DOHH2 (cell line): ENCODE measurements at regions not wholly inside any gene's neighbourhood (a gene's known extent, or its start where the extent isn't known, plus 50 kb on each side); places are given as distances from the start of the nearest gene placed in this dataset.

Experiments
- H3F3A ChIP-seq: fragments of 200-600 bp; sonication (generic), shearing (Covaris generic); 2 replicates; pipeline ENCODE4 v1.6.0; 2016; ENCODE audit warnings: antibody characterized with exemption, mild to moderate bottlenecking; ENCODE audit not compliant: control insufficient read depth, insufficient read depth
- H3K27ac ChIP-seq: fragments of 200-600 bp; sonication (generic); 2 replicates; pipeline ENCODE4 v1.5.1; 2014; ENCODE audit warnings: low read depth, mild to moderate bottlenecking, low read length, moderate library complexity
- H3K27me3 ChIP-seq: fragments of 200-600 bp; sonication (generic); 2 replicates; pipeline ENCODE4 v1.6.1; 2014; ENCODE audit warnings: mild to moderate bottlenecking, low read length, mixed read lengths; ENCODE audit not compliant: control insufficient read depth
- H3K36me3 ChIP-seq: fragments of 200-600 bp; sonication (generic); 2 replicates; pipeline ENCODE4 v1.6.1; 2014; ENCODE audit warnings: mild to moderate bottlenecking, low read length, moderate library complexity, mixed read lengths; ENCODE audit not compliant: control insufficient read depth
- H3K4me1 ChIP-seq: fragments of 200-600 bp; sonication (generic); 2 replicates; pipeline ENCODE4 v1.6.1; 2014; ENCODE audit warnings: mild to moderate bottlenecking, low read length, mixed read lengths; ENCODE audit not compliant: control insufficient read depth
- H3K4me2 ChIP-seq: fragments of 200-600 bp; sonication (generic); 2 replicates; pipeline ENCODE4 v1.6.0; 2014; ENCODE audit warnings: mild to moderate bottlenecking, low read length, moderate library complexity
- H3K4me3 ChIP-seq: fragments of 200-600 bp; sonication (generic); 2 replicates; pipeline ENCODE4 v1.5.1; 2014; ENCODE audit warnings: mild to moderate bottlenecking, low read length, mixed read lengths
- H3K79me2 ChIP-seq: fragments of 200-600 bp; sonication (generic); 2 replicates; pipeline ENCODE4 v1.6.1; 2014; ENCODE audit warnings: mild to moderate bottlenecking, low read length, mixed read lengths; ENCODE audit not compliant: control insufficient read depth
- H3K9me2 ChIP-seq: fragments of 200-600 bp; sonication (generic); replicated peaks from 2 replicates; pipeline ENCODE4 v1.6.1; 2014; ENCODE audit warnings: mild to moderate bottlenecking, low read length, mixed read lengths; ENCODE audit not compliant: control insufficient read depth
- H3K9me3 ChIP-seq: fragments of 200-600 bp; sonication (generic); 2 replicates; pipeline ENCODE4 v1.6.1; 2014; ENCODE audit warnings: antibody characterized with exemption, low read length, mixed read lengths; ENCODE audit not compliant: control insufficient read depth, insufficient read depth
- H4K20me1 ChIP-seq: fragments of 200-600 bp; sonication (generic); 2 replicates; pipeline ENCODE4 v1.6.0; 2014; ENCODE audit warnings: low read depth, mild to moderate bottlenecking, antibody characterized with exemption, low read length, moderate library complexity; ENCODE audit not compliant: control insufficient read depth, insufficient read depth
- EZH2phosphoT487 ChIP-seq: fragments of 200-600 bp; sonication (generic); IDR thresholded peaks from 2 replicates; pipeline ENCODE4 v1.6.1; 2017; ENCODE audit warnings: borderline replicate concordance, mild to moderate bottlenecking, antibody characterized with exemption, low read length, moderate library complexity, mixed read lengths
- TF ChIP-seq, protein P1 (sequence below): fragments of 200-600 bp; sonication (generic); IDR thresholded peaks from one replicate; pipeline ENCODE4 v1.5.1; 2014; ENCODE audit warnings: antibody characterized with exemption, mild to moderate bottlenecking, low read depth, low read length; ENCODE audit not compliant: poor library complexity, severe bottlenecking

DNA sequence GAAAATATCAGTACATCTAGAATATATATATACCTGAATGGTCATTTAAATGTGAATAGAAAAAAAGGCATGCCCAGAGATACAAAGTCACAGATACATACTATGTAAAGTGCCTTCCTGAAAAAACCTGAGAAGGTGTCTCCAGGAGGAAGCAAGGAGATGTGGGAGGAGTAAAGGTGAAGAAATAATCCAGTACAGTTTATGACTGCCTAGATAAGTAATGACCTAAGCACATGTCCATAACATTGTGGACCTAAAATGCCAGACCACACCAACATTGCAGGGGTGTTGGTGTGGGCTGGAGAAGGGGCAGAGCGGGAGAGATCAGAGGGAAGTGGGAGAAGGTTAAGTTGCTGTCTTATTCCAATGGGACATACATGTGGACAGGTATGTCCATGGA lies 226.9 kb downstream of the ZNF621 start:
- Histone ChIP-seq H3K4me2 (no peak overlapping the region), H3K4me3 (no peak overlapping the region), H4K20me1 (no peaks in the 10 kb centered on the region), H3K27me3 (0 out of 2 replicates have a peak, but pooled peaks cover 4% of the 10 kb centered on the region), H3K36me3 (no peaks in the 10 kb centered on the region), H3K4me1 (no peaks in the 10 kb centered on the region), H3K79me2 (no peaks in the 10 kb centered on the region), H3F3A (no peaks in the 10 kb centered on the region), H3K9me3 (no peaks in the 10 kb centered on the region), H3K9me2 (no peaks in the 10 kb centered on the region), H3K27ac (no peak overlapping the region)
- TF ChIP-seq, protein P1, sequence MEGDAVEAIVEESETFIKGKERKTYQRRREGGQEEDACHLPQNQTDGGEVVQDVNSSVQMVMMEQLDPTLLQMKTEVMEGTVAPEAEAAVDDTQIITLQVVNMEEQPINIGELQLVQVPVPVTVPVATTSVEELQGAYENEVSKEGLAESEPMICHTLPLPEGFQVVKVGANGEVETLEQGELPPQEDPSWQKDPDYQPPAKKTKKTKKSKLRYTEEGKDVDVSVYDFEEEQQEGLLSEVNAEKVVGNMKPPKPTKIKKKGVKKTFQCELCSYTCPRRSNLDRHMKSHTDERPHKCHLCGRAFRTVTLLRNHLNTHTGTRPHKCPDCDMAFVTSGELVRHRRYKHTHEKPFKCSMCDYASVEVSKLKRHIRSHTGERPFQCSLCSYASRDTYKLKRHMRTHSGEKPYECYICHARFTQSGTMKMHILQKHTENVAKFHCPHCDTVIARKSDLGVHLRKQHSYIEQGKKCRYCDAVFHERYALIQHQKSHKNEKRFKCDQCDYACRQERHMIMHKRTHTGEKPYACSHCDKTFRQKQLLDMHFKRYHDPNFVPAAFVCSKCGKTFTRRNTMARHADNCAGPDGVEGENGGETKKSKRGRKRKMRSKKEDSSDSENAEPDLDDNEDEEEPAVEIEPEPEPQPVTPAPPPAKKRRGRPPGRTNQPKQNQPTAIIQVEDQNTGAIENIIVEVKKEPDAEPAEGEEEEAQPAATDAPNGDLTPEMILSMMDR: no peak
- no peak for TF ChIP-seq EZH2phosphoT487

GRCh38 chr3:40752492-40752891 lies 227.7 kb downstream of the ZNF621 start:
- no peaks in the 10 kb centered on the region for H3K9me3 ChIP-seq
- TF ChIP-seq, protein P1: no peak
- TF ChIP-seq EZH2phosphoT487: no peak
- H3K4me3 ChIP-seq: no peak overlapping the region
- no peaks in the 10 kb centered on the region for H3K4me1 ChIP-seq
- H3K36me3 ChIP-seq: no peaks in the 10 kb centered on the region
- H3K79me2 ChIP-seq: no peaks in the 10 kb centered on the region
- peaks cover 4% of the 10 kb centered on the region; the same call in 1 of the 2 replicates for H3K27me3 ChIP-seq
- H3F3A ChIP-seq: no peaks in the 10 kb centered on the region
- no peak overlapping the region for H3K27ac ChIP-seq
- no peaks in the 10 kb centered on the region for H4K20me1 ChIP-seq
- no peak overlapping the region for H3K4me2 ChIP-seq
- H3K9me2 ChIP-seq: no peaks in the 10 kb centered on the region

DNA sequence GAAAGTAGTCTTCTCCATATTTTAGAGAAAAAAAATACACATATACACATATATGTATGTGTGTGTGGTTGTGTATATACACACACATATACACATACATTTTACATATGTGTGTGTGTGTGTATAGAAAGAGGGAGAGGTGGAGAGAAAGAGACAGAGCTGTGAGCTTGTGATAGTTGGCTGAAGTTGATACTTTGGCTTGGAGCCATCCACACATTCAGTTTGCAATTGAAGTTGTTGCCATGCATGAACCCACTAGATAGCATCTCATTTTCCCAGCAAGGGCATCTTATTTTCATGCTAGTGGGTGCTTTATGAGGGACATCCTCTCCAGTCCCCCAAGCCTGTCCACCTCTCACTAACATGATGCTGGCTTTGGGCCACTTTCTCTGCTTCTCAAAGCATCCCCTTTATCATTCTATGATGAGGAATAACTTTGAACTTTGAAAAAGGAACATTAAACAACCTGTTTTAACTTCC lies 228.6 kb downstream of the ZNF621 start:
- Histone ChIP-seq H4K20me1 (no peaks in the 10 kb centered on the region), H3F3A (no peaks in the 10 kb centered on the region), H3K4me2 (no peak overlapping the region), H3K36me3 (no peaks in the 10 kb centered on the region), H3K4me1 (no peaks in the 10 kb centered on the region), H3K79me2 (no peaks in the 10 kb centered on the region), H3K27me3 (peaks cover 4% of the 10 kb centered on the region; the same call in 1 of the 2 replicates), H3K4me3 (no peak overlapping the region), H3K9me3 (no peaks in the 10 kb centered on the region), H3K9me2 (no peaks in the 10 kb centered on the region), H3K27ac (no peak overlapping the region)
- TF ChIP-seq, protein P1: no peak
- TF ChIP-seq EZH2phosphoT487: no peak
